K562 (cell line): ENCODE measurements at regions not wholly inside any gene's neighbourhood (a gene's known extent, or its start where the extent isn't known, plus 50 kb on each side); places are given as distances from the start of the nearest gene placed in this dataset.

Source experiments
- ATAC-seq: fragments of 200-7000 bp; cut with Tn5 transposase; 3 replicates; pipeline ENCODE4 v1.9.1; 2020; ENCODE audit warnings: moderate library complexity
- BruUV-seq: library from RNA; stranded (reverse); fragments of 400-500 nt; replicated peaks from 2 replicates; lab custom pipeline; 2021; lab: Mats Ljungman, UMichigan
- CTCF ChIA-PET: fragments of 300-600 bp; formaldehyde crosslinking; extraction: SDS; loops from one replicate; lab custom pipeline; 2021; ENCODE audit warnings: low intra/inter-chr PET ratio; lab: Yijun Ruan, JAX
- POLR2A ChIA-PET: fragments of 300-600, 350-650 bp; sonication (Branson Sonifier 250); formaldehyde crosslinking; extraction: SDS; loops from one replicate; lab custom pipeline; 2021; ENCODE audit warnings: antibody characterized with exemption, inconsistent platforms; lab: Yijun Ruan, JAX
- DNase-seq, 4 experiments: peaks; one replicate each; pipeline versions ENCODE4 v3.0.0 to v3.0.0-alpha.2; 2011 to 2018; ENCODE audit warnings: low spot score in 3 of 4, mixed read lengths in 3 of 4; ENCODE audit errors: extremely low read depth in 1 of 4
- FAIRE-seq: peaks from 2 replicates; lab custom pipeline; 2011; peaks lifted over from hg19 to GRCh38; lab: Jason Lieb, UNC
- H2AFZ ChIP-seq: 2 replicates; pipeline ENCODE4 v1.6.0; 2011; ENCODE audit warnings: low read depth, low read length, control low read depth, inconsistent platforms
- H3K27ac ChIP-seq: fragments of 200-600 bp; 3 replicates; pipeline ENCODE4 v1.8.0; 2011; ENCODE audit warnings: low read depth, mild to moderate bottlenecking, control low read depth, inconsistent platforms, low read length, moderate library complexity, mixed read lengths; ENCODE audit errors: extremely low read depth
- H3K27me3 ChIP-seq, 2 experiments: fragments of 300-600 bp in 1 of 2; 2 replicates in 1 of 2; 3 replicates in 1 of 2; pipeline versions ENCODE4 v1.6.0 to v1.8.0; 2011; ENCODE audit warnings: inconsistent platforms in 2 of 2, low read length in 2 of 2, mild to moderate bottlenecking in 1 of 2, mixed read lengths in 1 of 2, moderate library complexity in 1 of 2; ENCODE audit not compliant: control insufficient read depth in 2 of 2, insufficient read depth in 2 of 2
- H3K36me3 ChIP-seq: fragments of 300-600 bp; 3 replicates; pipeline ENCODE4 v1.8.0; 2011; ENCODE audit warnings: mild to moderate bottlenecking, low read length, inconsistent platforms; ENCODE audit not compliant: control insufficient read depth, insufficient read depth
- H3K4me1 ChIP-seq, 2 experiments: fragments of 200-600 bp in 1 of 2; replicated peaks in 1 of 2; 2 replicates in 1 of 2; 3 replicates in 1 of 2; pipeline versions ENCODE4 v1.5.1 to v1.8.0; 2011; ENCODE audit warnings: inconsistent platforms in 2 of 2, low read length in 2 of 2, mild to moderate bottlenecking in 1 of 2, mixed read lengths in 1 of 2, moderate library complexity in 1 of 2; ENCODE audit not compliant: control insufficient read depth in 2 of 2, insufficient read depth in 2 of 2
- H3K4me2 ChIP-seq: 2 replicates; pipeline ENCODE4 v1.6.1; 2011; ENCODE audit warnings: low read length, control low read depth, inconsistent platforms, mixed read lengths; ENCODE audit not compliant: insufficient read depth
- H3K4me3 ChIP-seq: fragments of 200-600 bp; sonication (generic), shearing (Covaris generic); 2 replicates; pipeline ENCODE4 v1.5.1; 2016; ENCODE audit warnings: control low read depth, inconsistent platforms
- H3K79me2 ChIP-seq: fragments of 200-600 bp; 3 replicates; pipeline ENCODE4 v1.8.0; 2011; ENCODE audit warnings: low read length, inconsistent platforms; ENCODE audit not compliant: control insufficient read depth, insufficient read depth
- H3K9ac ChIP-seq, 2 experiments: 2 replicates each; pipeline versions ENCODE4 v1.6.0 to v1.6.1; 2011; ENCODE audit warnings: low read depth in 2 of 2, low read length in 2 of 2, control low read depth in 1 of 2, inconsistent platforms in 1 of 2, mild to moderate bottlenecking in 1 of 2, mixed read lengths in 1 of 2; ENCODE audit not compliant: insufficient read depth in 1 of 2
- H3K9me1 ChIP-seq: one replicate; pipeline ENCODE4 v1.6.0; 2011; ENCODE audit warnings: inconsistent platforms, mild to moderate bottlenecking, low read length, moderate library complexity; ENCODE audit not compliant: control insufficient read depth, insufficient read depth
- H3K9me3 ChIP-seq: replicated peaks from 2 replicates; pipeline ENCODE4 v1.5.1; 2011; ENCODE audit warnings: low read depth, low read length, inconsistent platforms; ENCODE audit not compliant: control insufficient read depth, insufficient read depth
- H4K20me1 ChIP-seq: replicated peaks from 2 replicates; pipeline ENCODE4 v1.6.1; 2011; ENCODE audit warnings: low read length, inconsistent platforms, mixed read lengths; ENCODE audit not compliant: control insufficient read depth, insufficient read depth
- CEBPB ChIP-seq: fragments of 450-650 bp; IDR thresholded peaks from 2 replicates; pipeline ENCODE4 v1.6.1; 2016; ENCODE audit warnings: missing genetic modification characterization, missing compliant biosample characterization
- EP400 ChIP-seq: fragments of 450-650 bp; IDR thresholded peaks from 2 replicates; pipeline ENCODE4 v1.6.1; 2017; ENCODE audit warnings: antibody characterized with exemption, mild to moderate bottlenecking, moderate library complexity
- SETDB1 ChIP-seq: IDR thresholded peaks from one replicate; pipeline ENCODE4 v1.6.1; 2012; ENCODE audit warnings: low read length, control low read depth, inconsistent platforms
- SRSF7 ChIP-seq: fragments of 200-400 bp; formaldehyde crosslinking; optimal IDR thresholded peaks from 2 replicates; pipeline ENCODE3; 2017; ENCODE audit warnings: mild to moderate bottlenecking, low read depth, low read length
- STAT5B ChIP-seq: fragments of 250-450 bp; sonication (Bioruptor Pico); IDR thresholded peaks from 2 replicates; pipeline ENCODE4 v1.8.0; 2021; ENCODE audit warnings: mild to moderate bottlenecking, inconsistent platforms
- WGBS: fragments of 100-300 bp; shearing (Covaris generic); methylation state at CpG from one replicate; pipeline ENCODE4 v1.1.6; 2016; ENCODE audit warnings: low coverage, mixed read lengths; ENCODE audit not compliant: insufficient coverage; ENCODE audit errors: missing lambda C conversion rate; 5-methylcytosine and 5-hydroxymethylcytosine counted together
- in situ Hi-C: fragments of 300-500 bp; cut with MboI; formaldehyde crosslinking; loops from 4 replicates; pipeline ENCODE4 v1.15.0; 2018; ENCODE audit warnings: inconsistent platforms, mixed read lengths
- intact Hi-C: fragments of 100-400 bp; cut with micrococcal nuclease; formaldehyde crosslinking; loops from 2 replicates; pipeline ENCODE4 v1.14.2; 2022
- TF ChIP-seq, protein P1 (sequence below): sonication (generic); formaldehyde crosslinking; IDR thresholded peaks from 2 replicates; pipeline ENCODE4 v1.8.0; 2023; ENCODE audit warnings: mild to moderate bottlenecking, missing genetic modification reagents
- TF ChIP-seq, protein P2 (sequence below): sonication (generic); formaldehyde crosslinking; IDR thresholded peaks from 2 replicates; pipeline ENCODE4 v1.8.0; 2022; ENCODE audit warnings: missing genetic modification reagents, mild to moderate bottlenecking, moderate library complexity, borderline replicate concordance

DNA sequence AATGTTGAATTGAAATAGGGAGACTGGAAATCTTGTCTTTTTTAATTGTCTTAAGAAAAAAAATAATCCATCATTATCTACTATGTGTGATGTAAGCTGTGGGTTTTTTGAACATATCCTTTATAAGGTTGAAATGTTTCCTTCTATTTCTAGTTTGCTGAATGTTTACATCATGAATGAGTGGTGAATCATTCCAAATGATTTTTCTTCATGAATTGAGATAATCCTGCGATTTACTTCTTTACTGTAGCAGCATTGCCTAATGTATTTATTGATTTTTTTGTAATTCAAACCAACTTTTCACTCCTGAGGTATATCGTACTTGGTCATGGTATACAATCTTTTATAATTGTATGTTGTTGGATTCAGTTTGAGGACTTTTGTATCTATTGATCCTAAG is 607.6 kb upstream of the PFKP start:
- ATAC-seq (no peak), FAIRE-seq (no peak), DNase-seq (no peak)
- H3K4me1 ChIP-seq, result no peaks in the 10 kb centered on the region
- CTCF ChIA-PET, result no interaction called here
- H4K20me1 ChIP-seq, result no peaks in the 10 kb centered on the region
- H3K9ac ChIP-seq, result no peak overlapping the region
- intact Hi-C loops (no loop called here), in situ Hi-C loops (no loop called here)
- TF ChIP-seq STAT5B (CRISPR knock-in tag), result no peak
- TF ChIP-seq, protein P1, sequence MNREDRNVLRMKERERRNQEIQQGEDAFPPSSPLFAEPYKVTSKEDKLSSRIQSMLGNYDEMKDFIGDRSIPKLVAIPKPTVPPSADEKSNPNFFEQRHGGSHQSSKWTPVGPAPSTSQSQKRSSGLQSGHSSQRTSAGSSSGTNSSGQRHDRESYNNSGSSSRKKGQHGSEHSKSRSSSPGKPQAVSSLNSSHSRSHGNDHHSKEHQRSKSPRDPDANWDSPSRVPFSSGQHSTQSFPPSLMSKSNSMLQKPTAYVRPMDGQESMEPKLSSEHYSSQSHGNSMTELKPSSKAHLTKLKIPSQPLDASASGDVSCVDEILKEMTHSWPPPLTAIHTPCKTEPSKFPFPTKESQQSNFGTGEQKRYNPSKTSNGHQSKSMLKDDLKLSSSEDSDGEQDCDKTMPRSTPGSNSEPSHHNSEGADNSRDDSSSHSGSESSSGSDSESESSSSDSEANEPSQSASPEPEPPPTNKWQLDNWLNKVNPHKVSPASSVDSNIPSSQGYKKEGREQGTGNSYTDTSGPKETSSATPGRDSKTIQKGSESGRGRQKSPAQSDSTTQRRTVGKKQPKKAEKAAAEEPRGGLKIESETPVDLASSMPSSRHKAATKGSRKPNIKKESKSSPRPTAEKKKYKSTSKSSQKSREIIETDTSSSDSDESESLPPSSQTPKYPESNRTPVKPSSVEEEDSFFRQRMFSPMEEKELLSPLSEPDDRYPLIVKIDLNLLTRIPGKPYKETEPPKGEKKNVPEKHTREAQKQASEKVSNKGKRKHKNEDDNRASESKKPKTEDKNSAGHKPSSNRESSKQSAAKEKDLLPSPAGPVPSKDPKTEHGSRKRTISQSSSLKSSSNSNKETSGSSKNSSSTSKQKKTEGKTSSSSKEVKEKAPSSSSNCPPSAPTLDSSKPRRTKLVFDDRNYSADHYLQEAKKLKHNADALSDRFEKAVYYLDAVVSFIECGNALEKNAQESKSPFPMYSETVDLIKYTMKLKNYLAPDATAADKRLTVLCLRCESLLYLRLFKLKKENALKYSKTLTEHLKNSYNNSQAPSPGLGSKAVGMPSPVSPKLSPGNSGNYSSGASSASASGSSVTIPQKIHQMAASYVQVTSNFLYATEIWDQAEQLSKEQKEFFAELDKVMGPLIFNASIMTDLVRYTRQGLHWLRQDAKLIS (CRISPR knock-in tag), result no peak
- no peak for TF ChIP-seq EP400
- no peak for TF ChIP-seq CEBPB (tag)
- TF ChIP-seq SRSF7, result no peak
- TF ChIP-seq SETDB1, result no peak
- TF ChIP-seq, protein P2, sequence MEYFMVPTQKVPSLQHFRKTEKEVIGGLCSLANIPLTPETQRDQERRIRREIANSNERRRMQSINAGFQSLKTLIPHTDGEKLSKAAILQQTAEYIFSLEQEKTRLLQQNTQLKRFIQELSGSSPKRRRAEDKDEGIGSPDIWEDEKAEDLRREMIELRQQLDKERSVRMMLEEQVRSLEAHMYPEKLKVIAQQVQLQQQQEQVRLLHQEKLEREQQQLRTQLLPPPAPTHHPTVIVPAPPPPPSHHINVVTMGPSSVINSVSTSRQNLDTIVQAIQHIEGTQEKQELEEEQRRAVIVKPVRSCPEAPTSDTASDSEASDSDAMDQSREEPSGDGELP (CRISPR knock-in tag), result no peak
- BruUV-seq, result no TSS peak
- POLR2A ChIA-PET, result interaction anchor here (0.7 kb wide), 1 partner anchor 610 kb away, joined by 4 read pairs; no protein-coding TSS in a partner anchor
- H3K4me3 ChIP-seq, result no peak overlapping the region
- no peak overlapping the region for H3K4me2 ChIP-seq
- WGBS, result 0% methylated on average over 2 of the region's 2 CpGs
- no peaks in the 10 kb centered on the region for H3K9me1 ChIP-seq
- no peak overlapping the region for H2AFZ ChIP-seq
- no peaks in the 10 kb centered on the region for H3K79me2 ChIP-seq
- H3K9me3 ChIP-seq, result no peaks in the 10 kb centered on the region
- no peaks in the 10 kb centered on the region for H3K36me3 ChIP-seq
- H3K27me3 ChIP-seq, result no peaks in the 10 kb centered on the region
- no peak overlapping the region for H3K27ac ChIP-seq
